HG02571 (cell line): ENCODE measurements at regions not wholly inside any gene's neighbourhood (a gene's known extent, or its start where the extent isn't known, plus 50 kb on each side); places are given as distances from the start of the nearest gene placed in this dataset.
"Not testable (repeated sequence)": the region's sequence is repeated elsewhere in the genome, so short reads cannot be mapped to it uniquely, and the experiment has no call there.

Experiments used
- ATAC-seq: cut with Tn5 transposase; IDR thresholded peaks from one replicate; pipeline ENCODE4 v1.9.1; 2021; ENCODE audit warnings: mild to moderate bottlenecking, moderate library complexity; ENCODE audit not compliant: unreplicated experiment

- ATAC-seq = no peak
Measured at GRCh38 chr3:22373182-22373581, 622.2 kb upstream of the ZNF385D start.

GRCh38 chr3:22373827-22374226 lies 622.8 kb upstream of the ZNF385D start:
- no peak for ATAC-seq

GRCh38 chr3:22377421-22377820 lies 626.4 kb upstream of the ZNF385D start:
- ATAC-seq = no peak

GRCh38 chr3:22378869-22379268 lies 627.9 kb upstream of the ZNF385D start:
- no peak for ATAC-seq

- no peak for ATAC-seq
Measured at GRCh38 chr3:22380253-22380652, 629.2 kb upstream of the ZNF385D start.

GRCh38 chr3:22381564-22381963 lies 630.6 kb upstream of the ZNF385D start:
- not testable (repeated sequence) for ATAC-seq

- no peak for ATAC-seq
Measured at GRCh38 chr3:22383285-22383684, 632.3 kb upstream of the ZNF385D start.

GRCh38 chr3:22386107-22386506 lies 635.1 kb upstream of the ZNF385D start:
- no peak for ATAC-seq

- ATAC-seq = no peak
Measured at GRCh38 chr3:22392286-22392685, 641.3 kb upstream of the ZNF385D start.

GRCh38 chr3:22392859-22393258 lies 641.8 kb upstream of the ZNF385D start:
- ATAC-seq = no peak

GRCh38 chr3:22399566-22399965 lies 648.6 kb upstream of the ZNF385D start:
- no peak for ATAC-seq

- ATAC-seq = no peak
Measured at GRCh38 chr3:22401499-22401898, 650.5 kb upstream of the ZNF385D start.

GRCh38 chr3:22414239-22414638 lies 663.2 kb upstream of the ZNF385D start:
- no peak for ATAC-seq

GRCh38 chr3:22416838-22417446 lies 665.9 kb upstream of the ZNF385D start:
- ATAC-seq = not testable (repeated sequence)

GRCh38 chr3:22419261-22419660 lies 668.3 kb upstream of the ZNF385D start:
- no peak for ATAC-seq

GRCh38 chr3:22421589-22421988 lies 670.6 kb upstream of the ZNF385D start:
- no peak for ATAC-seq

GRCh38 chr3:22431334-22431733 lies 680.3 kb upstream of the ZNF385D start:
- no peak for ATAC-seq

GRCh38 chr3:22439626-22440025 lies 688.6 kb upstream of the ZNF385D start:
- no peak for ATAC-seq

GRCh38 chr3:22441711-22442110 lies 690.7 kb upstream of the ZNF385D start:
- ATAC-seq = no peak

GRCh38 chr3:22443571-22444233 lies 692.7 kb upstream of the ZNF385D start:
- no peak for ATAC-seq

- not testable (repeated sequence) for ATAC-seq
Measured at GRCh38 chr3:22445336-22445735, 694.3 kb upstream of the ZNF385D start.

- no peak for ATAC-seq
Measured at GRCh38 chr3:22450786-22451400, 699.9 kb upstream of the ZNF385D start.
